ENCODE measurements at regions not wholly inside any gene's neighbourhood (a gene's known extent, or its start where the extent isn't known, plus 50 kb on each side); places are given as distances from the start of the nearest gene placed in this dataset.

- TF ChIP-seq TCF4 (CRISPR knock-in tag; IDR thresholded peaks at IDR 0.05; ENCODE audit: borderline replicate concordance) (no peak), RARB (CRISPR knock-in tag; IDR thresholded peaks at IDR 0.05) (no peak), ESRRG (CRISPR knock-in tag; IDR thresholded peaks at IDR 0.05) (no peak)
Observed at GRCh38 chr6:167579806-167580618, 246.7 kb upstream of the AFDN start.

Measured in SK-N-SH treated with all-trans-retinoic acid at 6 μM for 48 hours (cell line).